GM13977 (cell line): ENCODE measurements at regions not wholly inside any gene's neighbourhood (a gene's known extent, or its start where the extent isn't known, plus 50 kb on each side); places are given as distances from the start of the nearest gene placed in this dataset.
"Not testable (repeated sequence)": the region's sequence is repeated elsewhere in the genome, so short reads cannot be mapped to it uniquely, and the experiment has no call there.

ENCODE experiments used
- DNase-seq: peaks from one replicate; pipeline ENCODE4 v3.0.0; 2012; ENCODE audit warnings: low spot score
- CTCF ChIP-seq: IDR thresholded peaks from 2 replicates; pipeline ENCODE4 v1.5.1; 2012; ENCODE audit warnings: mild to moderate bottlenecking, control low read depth; ENCODE audit not compliant: insufficient read depth; ENCODE audit errors: extremely low read depth, missing control alignments
- in situ Hi-C: fragments of 300-500 bp; cut with MboI; formaldehyde crosslinking; loops from one replicate; pipeline ENCODE4 v1.12.0; 2022; ENCODE audit warnings: low sequenced_read_pairs, low pct_unique_long_range_greater_than_20kb, mixed read lengths, inconsistent platforms; ENCODE audit not compliant: unreplicated experiment

- no peak for TF ChIP-seq CTCF
- in situ Hi-C loops = no loop called here
- no peak for DNase-seq
These were observed 81.6 kb upstream of the KCNE2 start for GRCh38 chr21:34282223-34282622.

- no peak for TF ChIP-seq CTCF
- in situ Hi-C loops = no loop called here
- DNase-seq = no peak
These were observed 79.1 kb upstream of the KCNE2 start for GRCh38 chr21:34284666-34285065.

GRCh38 chr21:34288042-34288441 lies 75.8 kb upstream of the KCNE2 start:
- in situ Hi-C loops, DNase-seq: not testable (repeated sequence)

GRCh38 chr21:34289856-34290255 lies 74.0 kb upstream of the KCNE2 start:
- DNase-seq = no peak
- TF ChIP-seq CTCF = no peak
- in situ Hi-C loops = no loop called here

- in situ Hi-C loops = no loop called here
- DNase-seq = no peak
- no peak for TF ChIP-seq CTCF
These were observed 66.9 kb upstream of the KCNE2 start for GRCh38 chr21:34296878-34297277.

- DNase-seq = no peak
- in situ Hi-C loops = no loop called here
- TF ChIP-seq CTCF = no peak
These were observed 65.2 kb upstream of the KCNE2 start for GRCh38 chr21:34298534-34299167.

GRCh38 chr21:34299168-34299539 lies 64.7 kb upstream of the KCNE2 start:
- no peak for DNase-seq
- no peak for TF ChIP-seq CTCF
- in situ Hi-C loops = no loop called here
